Activated naive CD4-positive, alpha-beta T cell treated with anti-CD3 and anti-CD28 coated beads, Interleukin-2, amount 50 U/mL, for 72 hours (primary cell): ENCODE measurements at regions not wholly inside any gene's neighbourhood (a gene's known extent, or its start where the extent isn't known, plus 50 kb on each side); places are given as distances from the start of the nearest gene placed in this dataset.

Experiments used
- ATAC-seq, 2 donors: fragments of 150-1000 bp; cut with Tn5 transposase; 2 replicates each; pipeline ENCODE4 v1.10.0; 2021; ENCODE audit warnings: mild to moderate bottlenecking in 2 of 2, moderate library complexity in 2 of 2
- DNase-seq, 2 donors: peaks; one replicate each; pipeline ENCODE4 v3.0.0; 2021 to 2022; ENCODE audit warnings: low spot score in 2 of 2
- H3K27ac Mint-ChIP-seq, 2 donors: one replicate each; pipeline ENCODE4 v1.8.0; 2022; ENCODE audit warnings: mild to moderate bottlenecking in 2 of 2, mixed read lengths in 2 of 2
- H3K36me3 Mint-ChIP-seq, 2 donors: one replicate each; pipeline ENCODE4 v1.8.0; 2022; ENCODE audit warnings: mixed read lengths in 2 of 2
- H3K9me3 Mint-ChIP-seq, 2 donors: one replicate each; pipeline ENCODE4 v1.8.0; 2022; ENCODE audit warnings: mixed read lengths in 2 of 2

DNA sequence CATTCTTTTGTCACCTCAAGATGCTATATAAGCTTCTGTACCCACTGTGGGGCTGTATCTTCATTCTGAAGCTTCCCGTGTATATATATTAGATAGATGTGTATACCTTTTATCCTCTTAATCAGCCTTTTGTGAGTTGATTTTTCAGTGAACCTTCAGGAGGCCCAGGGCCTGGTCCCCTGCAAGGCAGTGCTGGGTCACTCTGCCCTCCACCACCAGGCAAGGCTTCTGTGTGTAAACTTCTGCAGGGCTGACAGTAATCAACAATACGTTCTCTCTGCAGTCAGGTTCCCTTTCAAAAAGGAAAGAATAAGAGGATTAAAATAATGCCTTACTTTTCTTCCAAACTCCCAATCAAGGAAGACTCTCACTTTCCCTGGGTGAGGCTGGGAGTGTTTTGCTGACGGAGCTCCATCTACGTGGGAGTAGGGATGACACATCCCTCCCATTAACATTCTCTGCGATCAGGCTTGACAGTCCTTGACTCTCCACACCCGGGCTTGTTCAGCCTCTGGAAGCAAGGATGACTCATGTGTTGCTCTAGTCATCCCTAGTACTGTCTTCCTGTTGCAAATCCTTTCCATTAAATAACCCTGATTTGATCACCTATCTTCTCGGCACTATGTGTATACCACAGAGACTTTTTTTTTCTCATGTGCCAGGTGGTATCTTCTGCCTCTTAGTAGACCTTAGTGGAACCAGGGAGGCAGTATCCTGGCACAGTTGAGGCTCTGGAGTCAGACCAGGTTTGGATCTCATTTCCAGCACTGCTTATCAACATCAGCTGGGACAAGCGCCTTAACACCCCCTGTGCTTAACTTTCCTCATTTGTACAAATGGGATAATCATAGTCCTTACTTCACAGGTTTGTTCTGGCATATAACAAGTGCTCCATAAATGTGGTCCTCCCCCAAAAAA, 70.3 kb upstream of the KCNK1 start:
- DNase-seq (no peak), ATAC-seq (no peak)
- peaks cover 0 to 14% of the 10 kb centered on the region in 2 donors for H3K9me3 Mint-ChIP-seq
- H3K27ac Mint-ChIP-seq, result no peak overlapping the region
- H3K36me3 Mint-ChIP-seq, result no peaks in the 10 kb centered on the region

DNA sequence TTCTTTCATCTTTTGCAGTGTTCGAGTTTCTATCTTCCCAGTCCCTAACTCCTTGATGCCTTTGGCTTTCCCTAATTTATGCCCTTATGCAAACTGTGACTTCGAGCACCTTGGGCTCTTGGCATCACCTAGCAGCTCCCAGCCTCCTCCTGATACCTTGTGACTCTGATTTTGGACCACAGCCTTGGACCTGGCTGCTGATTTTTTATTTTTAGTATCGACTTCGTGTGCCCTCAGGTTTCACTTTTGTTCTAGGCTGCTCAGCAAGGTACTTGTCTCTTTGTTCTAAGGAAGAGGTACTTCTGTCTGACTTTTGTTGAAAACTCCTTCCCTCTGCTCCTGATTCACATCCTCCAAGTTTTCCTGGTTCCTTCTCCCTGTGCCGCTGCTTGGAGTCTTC, 69.6 kb upstream of the KCNK1 start:
- Mint-ChIP-seq H3K9me3 (peaks cover 0 to 14% of the 10 kb centered on the region in 2 donors), H3K36me3 (no peaks in the 10 kb centered on the region), H3K27ac (no peak overlapping the region)
- no peak for ATAC-seq
- DNase-seq, result no peak

DNA sequence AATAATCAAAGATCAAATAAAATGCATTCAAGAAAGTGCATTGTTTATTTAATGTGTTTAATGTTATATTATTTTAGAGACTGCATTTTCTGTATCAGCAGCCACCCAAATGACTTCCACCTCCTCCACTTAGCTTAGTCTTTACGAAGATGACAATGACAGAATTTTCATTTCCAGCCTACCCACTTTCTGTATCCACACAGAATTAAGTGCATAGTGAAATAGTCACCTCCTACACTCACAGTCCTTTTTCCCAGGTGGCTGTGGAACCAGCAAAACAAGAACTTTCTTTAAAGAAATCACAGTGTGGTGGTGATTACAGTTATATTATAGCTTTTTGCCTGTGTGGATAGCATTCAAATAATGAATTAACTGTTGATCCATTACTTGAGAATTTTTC, 66.2 kb upstream of the KCNK1 start:
- DNase-seq (no peak), ATAC-seq (no peak)
- Mint-ChIP-seq H3K27ac (no peak overlapping the region), H3K36me3 (no peaks in the 10 kb centered on the region), H3K9me3 (peaks cover 0 to 10% of the 10 kb centered on the region in 2 donors)

DNA sequence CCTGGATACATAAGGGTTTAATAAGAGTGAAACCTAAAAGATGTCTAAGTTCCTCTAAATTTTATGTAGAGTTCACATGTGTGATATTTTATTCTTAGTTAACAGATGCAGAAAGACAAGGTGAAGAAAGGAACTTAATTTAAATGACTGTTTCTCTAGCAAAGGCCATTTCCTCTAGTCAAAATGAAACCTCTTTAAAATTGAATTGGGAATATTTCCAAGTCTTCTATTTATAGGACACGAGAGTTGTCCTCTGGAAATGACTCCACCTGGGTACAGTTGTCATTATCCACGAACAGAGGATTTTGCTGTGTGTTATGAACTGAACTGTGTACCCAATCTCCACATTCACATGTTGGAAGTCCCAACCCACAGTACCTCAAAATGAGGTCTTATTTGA, 64.5 kb upstream of the KCNK1 start:
- Mint-ChIP-seq H3K36me3 (no peaks in the 10 kb centered on the region), H3K27ac (no peak overlapping the region), H3K9me3 (peaks cover 0 to 9% of the 10 kb centered on the region in 2 donors)
- DNase-seq, result no peak
- ATAC-seq, result no peak

DNA sequence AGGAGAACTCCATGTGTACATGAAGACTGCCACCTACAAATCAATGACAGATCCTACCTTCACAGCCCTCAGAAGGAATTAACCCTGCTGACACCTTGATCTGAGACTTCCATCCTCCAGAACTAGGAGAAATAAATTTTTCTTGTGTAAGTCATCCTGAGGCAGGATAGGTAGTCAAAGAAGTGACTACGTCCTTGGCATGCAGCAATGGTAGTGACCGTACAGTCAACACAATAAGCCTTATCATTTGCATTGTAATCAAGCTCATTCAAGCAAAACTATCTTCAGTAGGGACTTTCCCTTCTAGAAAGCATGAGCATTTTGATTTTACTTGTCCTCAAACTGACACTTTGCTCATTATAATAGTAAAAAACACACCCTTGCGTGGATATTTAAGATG, 64.0 kb upstream of the KCNK1 start:
- Mint-ChIP-seq H3K36me3 (no peaks in the 10 kb centered on the region), H3K9me3 (peaks cover 0 to 4% of the 10 kb centered on the region in 2 donors), H3K27ac (no peak overlapping the region)
- no peak for DNase-seq
- no peak for ATAC-seq

DNA sequence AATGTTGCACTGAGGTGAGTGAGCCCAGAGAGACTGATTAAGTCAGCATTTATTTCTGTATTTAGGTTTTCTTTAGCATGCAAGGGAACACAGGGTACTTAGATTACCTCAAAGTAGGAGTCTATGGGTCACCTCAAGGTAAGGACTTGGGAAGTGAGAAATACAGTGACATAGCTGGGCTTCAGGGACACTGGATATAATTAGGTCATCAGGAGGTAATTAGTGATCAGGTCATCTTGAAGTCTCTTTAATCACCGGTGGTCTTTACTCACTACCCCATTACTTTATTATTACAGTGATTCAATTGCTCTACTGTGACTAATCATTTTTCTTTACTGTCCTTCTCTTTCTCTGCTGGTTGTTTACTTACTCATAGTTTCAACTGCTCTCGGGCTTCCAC, 59.9 kb upstream of the KCNK1 start:
- Mint-ChIP-seq H3K27ac (no peak overlapping the region), H3K36me3 (no peaks in the 10 kb centered on the region), H3K9me3 (no peaks in the 10 kb centered on the region)
- DNase-seq (no peak), ATAC-seq (no peak)

DNA sequence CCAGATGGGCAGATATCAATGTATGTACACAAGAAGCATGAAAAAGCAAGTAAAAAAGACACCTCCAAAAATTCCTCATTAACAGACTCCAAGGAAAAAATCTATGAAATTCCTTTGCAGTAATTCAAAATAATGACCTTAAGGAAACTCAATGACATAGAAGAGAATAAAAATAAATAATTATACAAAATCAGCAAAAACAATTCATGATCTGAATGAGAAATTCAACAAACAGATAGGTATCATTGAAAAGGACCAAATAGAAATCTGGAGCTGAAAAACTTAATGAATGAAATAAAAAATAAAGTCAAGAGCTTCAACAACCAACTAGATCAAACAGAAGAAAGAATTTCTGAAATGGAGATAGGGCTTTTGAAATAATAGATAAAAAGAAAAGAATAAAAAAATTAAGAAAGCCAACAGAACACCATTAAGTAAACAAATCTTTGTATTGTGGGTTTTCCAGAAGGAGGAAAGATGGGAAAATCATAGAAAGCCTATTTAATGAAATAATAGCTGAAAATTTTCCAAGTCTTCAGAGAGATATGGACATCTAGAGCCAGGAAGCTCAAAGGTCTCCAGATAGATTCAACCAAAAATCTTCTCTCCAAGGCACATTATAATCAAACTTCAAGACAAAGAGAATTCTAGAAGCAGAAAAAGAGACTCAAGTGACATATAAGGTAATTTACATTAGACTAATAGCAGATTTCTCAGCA, 52.0 kb upstream of the KCNK1 start:
- no peak for ATAC-seq
- no peak for DNase-seq
- Mint-ChIP-seq H3K27ac (no peak overlapping the region), H3K9me3 (peaks cover 22% of the 10 kb centered on the region in 2 donors), H3K36me3 (peaks cover 7 to 11% of the 10 kb centered on the region in 2 donors)
